IgD-negative memory B cell (primary cell): ENCODE measurements at regions not wholly inside any gene's neighbourhood (a gene's known extent, or its start where the extent isn't known, plus 50 kb on each side); places are given as distances from the start of the nearest gene placed in this dataset.

Experiments used
- H3K27ac Mint-ChIP-seq, 3 donors: one replicate each; pipeline ENCODE4 v1.8.0; 2020 to 2022; ENCODE audit warnings: mild to moderate bottlenecking in 3 of 3, mixed read lengths in 3 of 3, moderate library complexity in 1 of 3
- H3K27me3 Mint-ChIP-seq: one replicate; pipeline ENCODE4 v1.8.0; 2021; ENCODE audit warnings: mixed read lengths
- H3K36me3 Mint-ChIP-seq: one replicate; pipeline ENCODE4 v1.8.0; 2020; ENCODE audit warnings: mild to moderate bottlenecking, mixed read lengths
- H3K4me1 Mint-ChIP-seq, 3 donors: one replicate each; pipeline ENCODE4 v1.8.0; 2020 to 2022; ENCODE audit warnings: mixed read lengths in 3 of 3, mild to moderate bottlenecking in 1 of 3
- H3K4me3 Mint-ChIP-seq, 4 donors: one replicate each; pipeline ENCODE4 v1.8.0; 2020 to 2022; ENCODE audit warnings: mild to moderate bottlenecking in 4 of 4, mixed read lengths in 4 of 4, moderate library complexity in 3 of 4
- H3K9me3 Mint-ChIP-seq, 3 donors: one replicate each; pipeline ENCODE4 v1.8.0; 2020 to 2021; ENCODE audit warnings: mixed read lengths in 3 of 3, mild to moderate bottlenecking in 1 of 3

DNA sequence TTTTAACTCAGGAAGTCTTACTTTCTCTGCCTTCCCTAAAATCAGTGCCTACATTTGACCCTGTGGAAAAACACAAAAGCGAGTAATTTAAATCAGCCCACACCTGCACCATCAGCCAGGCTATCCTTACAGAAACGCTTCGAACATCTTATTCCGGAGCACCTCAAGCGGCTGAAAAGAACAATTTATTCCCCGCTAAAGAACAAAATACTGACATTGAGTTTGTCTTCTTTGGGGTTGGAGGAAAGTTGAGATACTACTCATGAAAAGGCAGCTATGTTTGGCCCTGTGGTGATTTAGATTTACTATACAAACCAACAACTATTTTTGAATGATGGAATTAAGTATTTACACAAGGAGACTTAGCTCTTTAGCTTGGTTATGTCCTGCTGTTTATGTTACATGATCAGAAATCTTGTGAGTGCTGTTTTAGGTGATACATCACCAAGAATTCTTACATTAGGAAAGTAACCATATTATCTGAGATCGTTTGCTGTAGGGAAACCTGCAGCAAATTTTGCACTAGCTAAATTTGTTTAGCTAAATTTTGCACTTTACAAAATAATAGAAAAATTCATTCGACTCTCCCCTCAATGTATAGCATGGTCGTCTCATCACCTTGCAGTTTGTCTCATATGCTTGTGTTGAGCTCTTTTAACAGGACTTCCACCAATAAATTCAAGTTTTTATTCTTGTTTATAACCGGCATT lies 158.8 kb upstream of the SIX2 start:
- Mint-ChIP-seq H3K27me3 (peaks cover 41% of the 10 kb centered on the region), H3K36me3 (no peaks in the 10 kb centered on the region), H3K9me3 (no peaks in the 10 kb centered on the region), H3K4me1 (peaks cover 0 to 4% (median 4%) of the 10 kb centered on the region in 3 donors), H3K4me3 (peak overlapping the region in 3 of 4 donors; percentile 73 to 91 (median 79)), H3K27ac (no peak overlapping the region)

DNA sequence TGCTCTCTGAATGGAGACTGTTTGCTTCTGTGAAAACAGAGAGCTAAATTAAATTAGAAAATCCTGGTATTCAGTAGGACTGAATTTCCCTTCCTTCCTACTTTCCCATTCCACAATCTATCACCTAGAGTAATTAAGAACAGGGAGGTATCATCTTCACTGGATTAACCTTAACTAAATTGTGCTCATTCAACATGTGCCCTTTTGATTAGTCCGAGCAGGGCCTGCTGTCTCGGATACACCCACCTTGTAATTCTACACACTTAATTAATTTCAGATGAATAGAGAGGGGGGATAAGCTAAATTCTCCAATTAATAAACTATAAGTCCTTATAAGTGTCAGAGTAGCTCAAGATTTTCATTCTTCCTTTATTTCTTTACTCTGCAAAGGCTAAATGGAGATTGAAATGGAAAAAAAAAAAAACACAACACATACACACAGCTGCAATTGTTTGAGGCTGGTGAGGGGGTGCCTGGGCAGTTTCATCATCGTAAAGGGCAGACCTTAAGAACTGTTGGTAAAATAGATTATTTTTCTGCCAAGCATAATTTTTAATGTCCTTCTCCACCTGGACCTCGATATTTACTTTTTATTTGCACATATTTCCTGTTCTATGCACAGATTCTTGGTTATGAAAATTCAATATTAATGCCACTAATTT lies 157.1 kb upstream of the SIX2 start:
- Mint-ChIP-seq H3K36me3 (no peaks in the 10 kb centered on the region), H3K27me3 (peaks cover 33% of the 10 kb centered on the region), H3K4me3 (no peak overlapping the region), H3K27ac (no peak overlapping the region), H3K4me1 (peaks cover 0 to 4% (median 4%) of the 10 kb centered on the region in 3 donors), H3K9me3 (no peaks in the 10 kb centered on the region)

DNA sequence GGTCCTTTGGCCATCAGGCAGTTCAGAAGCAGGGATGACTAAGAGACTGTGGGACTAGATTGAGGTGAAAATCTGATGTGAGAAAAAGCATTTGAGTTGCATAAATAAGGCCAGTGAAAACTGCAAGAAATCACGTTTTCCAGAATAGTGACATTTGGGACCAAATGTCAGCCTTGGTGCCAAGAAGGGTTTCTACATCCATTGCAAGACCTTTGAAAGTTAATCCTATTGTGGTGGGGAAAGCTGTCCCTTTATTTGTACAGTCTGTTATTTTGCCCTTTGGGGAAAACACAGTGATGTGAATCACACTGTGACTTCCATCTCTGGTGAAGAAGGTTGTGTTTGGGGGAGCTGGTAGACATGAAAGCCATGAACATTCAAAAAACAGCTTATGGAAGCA lies 153.5 kb upstream of the SIX2 start:
- Mint-ChIP-seq H3K36me3 (no peaks in the 10 kb centered on the region), H3K4me3 (no peak overlapping the region), H3K27me3 (peaks cover 13% of the 10 kb centered on the region), H3K9me3 (no peaks in the 10 kb centered on the region), H3K4me1 (no peaks in the 10 kb centered on the region), H3K27ac (no peak overlapping the region)

DNA sequence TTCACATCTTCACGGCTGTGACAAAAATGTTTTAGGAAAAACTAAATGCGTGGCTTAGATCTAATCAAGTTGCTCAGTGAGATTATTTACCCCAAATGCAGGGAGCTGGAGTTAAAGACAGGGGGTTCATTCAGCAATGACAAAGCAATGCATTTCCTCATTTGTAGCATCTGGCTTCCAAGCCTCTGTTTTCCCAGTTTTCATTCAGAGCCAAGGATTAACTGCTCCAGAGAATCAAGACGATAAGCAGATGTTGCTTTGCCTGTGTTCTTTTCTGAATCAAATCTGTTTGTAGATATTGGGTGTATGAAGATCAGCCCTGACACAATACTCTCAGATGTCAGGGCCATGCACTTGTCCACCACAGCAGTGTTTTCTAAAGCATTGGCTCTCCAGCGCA lies 147.4 kb upstream of the SIX2 start:
- Mint-ChIP-seq H3K4me3 (no peak overlapping the region), H3K27ac (no peak overlapping the region), H3K27me3 (peaks cover 11% of the 10 kb centered on the region), H3K9me3 (no peaks in the 10 kb centered on the region), H3K36me3 (no peaks in the 10 kb centered on the region), H3K4me1 (no peaks in the 10 kb centered on the region)

DNA sequence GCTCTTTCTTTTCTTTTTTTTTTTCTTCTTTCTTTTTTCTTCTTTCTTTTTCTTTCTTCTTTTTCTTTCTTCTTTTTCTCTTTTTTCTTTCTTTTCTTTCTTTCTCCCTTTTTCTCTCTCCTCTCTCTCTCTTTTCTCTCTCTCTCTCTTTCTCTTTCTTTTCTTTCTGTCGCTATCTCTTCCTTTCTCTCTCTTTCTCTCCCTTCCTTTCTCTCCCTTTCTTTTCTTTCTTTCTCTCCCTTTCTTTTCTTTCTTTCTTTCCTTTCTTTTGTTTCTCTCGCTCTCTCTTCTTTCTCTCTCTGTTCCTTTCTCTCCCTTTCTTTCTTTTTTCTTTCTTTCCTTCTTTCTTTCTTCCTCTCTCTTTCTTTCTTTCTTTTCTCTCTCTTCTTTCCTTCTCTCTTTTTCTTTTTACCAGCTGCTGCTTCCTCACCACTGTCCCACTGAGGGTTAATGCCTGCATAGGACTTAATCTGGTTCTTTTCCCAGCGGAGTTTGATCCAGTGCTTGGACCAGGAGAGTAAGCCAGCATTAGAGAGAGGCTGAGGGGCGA lies 145.4 kb upstream of the SIX2 start:
- Mint-ChIP-seq H3K4me3 (no peak overlapping the region), H3K36me3 (no peaks in the 10 kb centered on the region), H3K9me3 (peaks cover 0 to 5% (median 0%) of the 10 kb centered on the region in 3 donors), H3K27me3 (peaks cover 9% of the 10 kb centered on the region), H3K27ac (no peak overlapping the region), H3K4me1 (no peaks in the 10 kb centered on the region)

DNA sequence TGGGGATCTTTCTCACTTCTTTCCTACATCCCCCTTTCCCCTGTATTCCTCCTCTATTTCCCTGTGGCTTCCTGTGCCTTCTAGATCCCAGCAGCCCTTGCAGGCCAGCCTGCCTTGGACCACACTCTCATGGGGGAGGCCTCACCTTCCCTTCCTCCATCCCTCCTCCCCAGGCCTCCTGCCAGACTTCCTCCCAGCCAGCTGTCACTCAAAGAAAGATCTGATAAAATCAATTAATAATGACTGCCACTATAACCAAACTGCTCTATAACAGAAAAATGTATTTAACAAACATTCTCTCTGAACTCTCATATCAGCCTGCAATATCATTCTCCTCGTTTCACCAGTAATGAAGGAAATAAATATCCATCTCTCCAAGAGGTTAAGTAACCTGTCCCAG lies 144.9 kb upstream of the SIX2 start:
- no peak overlapping the region for H3K4me3 Mint-ChIP-seq
- H3K4me1 Mint-ChIP-seq, result no peaks in the 10 kb centered on the region
- peaks cover 8% of the 10 kb centered on the region for H3K27me3 Mint-ChIP-seq
- no peaks in the 10 kb centered on the region for H3K36me3 Mint-ChIP-seq
- peaks cover 0 to 5% (median 0%) of the 10 kb centered on the region in 3 donors for H3K9me3 Mint-ChIP-seq
- H3K27ac Mint-ChIP-seq, result no peak overlapping the region

DNA sequence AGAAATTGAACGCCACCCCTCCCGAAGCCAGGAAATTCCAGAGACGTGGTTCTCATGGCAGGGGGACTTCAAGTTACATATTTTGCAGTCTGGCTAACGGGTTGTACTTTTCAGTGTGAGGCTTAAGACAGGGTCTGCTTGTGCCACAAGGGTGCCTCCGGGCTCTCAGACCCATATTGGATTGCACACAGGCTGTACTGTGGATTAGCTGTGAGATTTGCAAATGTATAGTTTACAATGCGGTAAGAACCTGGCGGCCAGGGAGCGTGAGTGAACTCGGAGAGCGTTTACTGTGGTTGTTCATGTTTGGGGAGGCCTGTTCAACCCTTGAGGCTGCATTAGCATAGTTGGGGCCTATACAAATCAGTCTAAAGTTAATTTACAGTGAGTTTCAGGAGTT lies 143.9 kb upstream of the SIX2 start:
- Mint-ChIP-seq H3K36me3 (no peaks in the 10 kb centered on the region), H3K9me3 (peaks cover 0 to 11% (median 0%) of the 10 kb centered on the region in 3 donors), H3K4me1 (no peaks in the 10 kb centered on the region), H3K27ac (peak overlapping the region in 1 of 3 donors; percentile 72), H3K4me3 (no peak overlapping the region), H3K27me3 (peaks cover 8% of the 10 kb centered on the region)

DNA sequence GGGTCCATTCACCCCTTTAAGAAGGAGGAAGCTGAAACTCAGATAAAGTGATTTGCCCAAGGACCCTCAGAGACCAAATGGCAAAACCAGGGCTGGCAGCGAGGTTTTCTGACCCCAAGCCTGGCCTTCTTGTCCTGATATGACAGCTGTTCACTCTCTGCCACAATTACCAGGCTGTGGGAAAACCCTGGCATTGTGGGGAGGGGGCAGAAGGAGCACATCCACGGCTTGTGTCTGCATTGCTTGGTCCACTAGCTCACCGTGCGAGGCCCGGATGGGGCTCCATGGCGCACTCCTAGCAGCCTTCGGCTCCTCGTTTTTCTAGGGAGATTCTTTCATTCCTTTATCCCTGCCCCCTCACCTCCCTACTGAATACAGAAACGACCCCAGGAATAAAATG lies 143.4 kb upstream of the SIX2 start:
- H3K36me3 Mint-ChIP-seq, result no peaks in the 10 kb centered on the region
- no peaks in the 10 kb centered on the region for H3K4me1 Mint-ChIP-seq
- no peak overlapping the region for H3K27ac Mint-ChIP-seq
- peaks cover 0 to 11% (median 0%) of the 10 kb centered on the region in 3 donors for H3K9me3 Mint-ChIP-seq
- no peak overlapping the region for H3K4me3 Mint-ChIP-seq
- H3K27me3 Mint-ChIP-seq, result peaks cover 8% of the 10 kb centered on the region

DNA sequence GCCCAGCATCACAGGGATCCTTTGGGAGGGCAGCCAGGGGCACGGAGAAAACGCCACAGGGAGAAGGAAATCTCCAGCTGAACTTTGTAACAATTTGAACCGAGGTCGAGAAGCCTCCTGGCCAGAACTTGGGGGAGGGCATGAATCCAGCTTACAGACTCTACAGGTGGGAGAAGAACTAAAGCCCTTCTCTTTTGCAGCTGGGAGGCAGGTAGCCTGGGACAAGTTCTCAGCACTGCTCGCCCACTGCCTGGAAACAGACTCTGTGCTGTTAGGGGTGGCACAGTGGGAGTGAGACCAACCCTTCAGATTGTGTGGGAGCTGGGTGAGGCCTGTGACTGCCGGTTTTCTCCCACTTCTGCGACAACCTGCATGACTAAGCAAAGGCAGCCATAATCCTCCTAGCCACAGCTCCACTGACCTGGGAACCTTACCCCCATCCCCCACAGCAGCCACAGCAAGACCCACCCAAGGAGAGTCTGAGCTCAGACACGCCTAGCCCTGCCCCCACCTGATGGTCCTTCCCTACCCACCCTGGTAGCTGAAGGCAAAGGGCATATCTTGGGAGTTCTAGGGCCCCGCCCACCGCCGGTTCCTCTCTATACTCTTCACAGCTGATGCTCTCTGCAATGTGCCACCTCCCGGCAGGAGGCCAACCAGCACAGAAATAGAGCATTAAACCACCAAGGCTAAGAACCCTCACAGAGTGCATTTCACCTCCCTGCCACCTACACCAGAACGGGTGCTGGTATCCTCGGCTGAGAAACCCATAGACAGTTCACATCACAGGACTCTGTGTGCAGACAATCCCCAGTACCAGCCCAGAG lies 136.0 kb upstream of the SIX2 start:
- Mint-ChIP-seq H3K9me3 (peaks cover 0 to 6% (median 1%) of the 10 kb centered on the region in 3 donors), H3K27ac (no peak overlapping the region), H3K4me3 (no peak overlapping the region), H3K36me3 (no peaks in the 10 kb centered on the region), H3K27me3 (peaks cover 19% of the 10 kb centered on the region), H3K4me1 (no peaks in the 10 kb centered on the region)

DNA sequence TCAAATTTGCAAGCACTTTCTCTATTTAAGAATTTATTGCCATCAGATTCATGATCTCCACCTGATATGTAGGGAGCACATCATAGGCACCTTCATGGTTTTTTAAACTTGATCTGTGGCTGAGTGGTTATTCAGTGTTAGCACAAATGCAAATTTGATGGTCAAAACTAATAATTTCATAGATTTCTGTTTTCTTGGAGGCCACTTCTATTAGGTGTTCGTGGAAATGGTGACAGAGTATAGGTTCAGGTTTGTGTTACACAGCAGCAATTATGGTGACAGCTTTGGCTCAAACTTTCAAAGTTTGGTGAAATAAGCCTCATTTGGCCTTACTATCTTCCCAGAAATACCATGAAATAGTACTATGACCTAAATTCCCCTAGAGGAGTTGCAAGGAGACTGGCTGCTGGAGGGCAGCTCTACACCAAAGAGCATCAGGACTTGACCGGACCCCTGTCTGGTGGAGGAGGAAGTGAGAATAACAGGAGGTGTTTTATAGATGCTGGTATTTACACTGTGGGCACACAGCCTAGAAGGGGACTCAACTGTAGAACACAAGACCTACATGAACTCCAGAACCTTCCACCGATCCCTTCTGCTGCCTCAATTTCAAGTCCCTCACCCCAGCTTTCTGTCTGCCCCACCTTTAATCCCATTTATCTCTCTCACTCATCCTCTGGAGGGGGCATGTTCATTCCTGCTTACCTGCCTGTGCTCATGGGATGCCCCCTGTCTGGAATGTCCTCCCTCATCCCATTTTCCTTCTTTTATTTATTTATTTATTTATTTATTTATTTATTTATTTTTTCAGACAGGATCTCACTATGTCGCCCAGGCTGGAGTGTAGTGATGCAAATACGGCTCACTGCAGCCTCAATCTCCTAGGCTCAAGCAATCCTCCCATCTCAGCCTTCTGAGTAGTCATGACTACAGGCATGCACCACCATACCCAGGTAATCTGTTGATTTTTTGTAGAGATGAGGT lies 132.9 kb upstream of the SIX2 start:
- no peak overlapping the region for H3K27ac Mint-ChIP-seq
- H3K36me3 Mint-ChIP-seq, result no peaks in the 10 kb centered on the region
- H3K9me3 Mint-ChIP-seq, result peaks cover 0 to 1% (median 0%) of the 10 kb centered on the region in 3 donors
- peak overlapping the region in 1 of 4 donors; percentile 63 for H3K4me3 Mint-ChIP-seq
- no peaks in the 10 kb centered on the region for H3K4me1 Mint-ChIP-seq
- H3K27me3 Mint-ChIP-seq, result peaks cover 17% of the 10 kb centered on the region

DNA sequence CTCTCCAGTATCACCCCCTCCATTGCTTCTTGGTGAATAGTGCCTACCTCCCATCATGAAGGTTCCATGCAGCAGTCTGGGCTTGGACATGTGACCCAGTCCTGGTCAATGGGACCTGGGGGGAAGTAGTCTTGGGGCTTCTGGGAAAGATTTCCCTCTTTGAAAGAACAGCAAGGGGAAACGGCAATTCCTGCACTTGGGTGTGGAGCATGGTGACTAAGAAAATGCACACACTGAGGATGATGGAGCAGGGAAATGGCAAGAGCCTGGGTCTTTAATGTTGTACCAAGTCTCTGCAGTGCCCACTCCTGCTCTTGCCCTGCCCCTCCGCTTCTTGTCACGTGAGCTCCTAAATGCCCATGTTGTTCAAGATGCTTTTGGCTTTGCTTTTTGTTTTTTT lies 131.4 kb upstream of the SIX2 start:
- H3K4me3 Mint-ChIP-seq, result no peak overlapping the region
- H3K36me3 Mint-ChIP-seq, result no peaks in the 10 kb centered on the region
- H3K9me3 Mint-ChIP-seq, result no peaks in the 10 kb centered on the region
- H3K4me1 Mint-ChIP-seq, result no peaks in the 10 kb centered on the region
- no peak overlapping the region for H3K27ac Mint-ChIP-seq
- H3K27me3 Mint-ChIP-seq, result peaks cover 13% of the 10 kb centered on the region

DNA sequence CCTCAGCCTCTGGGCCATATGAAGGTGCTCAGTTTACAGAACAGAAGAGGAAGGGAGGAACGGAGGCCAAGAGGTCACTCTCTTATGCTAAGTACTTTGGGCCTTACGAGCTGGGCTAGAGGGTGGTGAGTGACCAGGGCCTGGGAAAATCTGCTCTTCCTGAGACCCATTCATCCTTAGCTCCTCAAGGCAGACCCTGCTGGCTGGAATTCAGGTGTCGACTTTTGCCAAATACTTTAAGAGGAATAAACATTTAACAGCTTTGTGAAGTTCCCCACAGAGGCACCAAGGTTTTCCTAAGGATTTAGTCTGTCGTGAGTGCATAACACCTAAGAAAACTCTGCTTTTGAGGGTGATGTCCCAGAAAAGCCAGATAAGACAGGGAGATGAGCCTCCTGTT lies 129.7 kb upstream of the SIX2 start:
- Mint-ChIP-seq H3K9me3 (no peaks in the 10 kb centered on the region), H3K4me1 (peaks cover 6 to 12% (median 8%) of the 10 kb centered on the region in 3 donors), H3K4me3 (no peak overlapping the region), H3K27ac (no peak overlapping the region), H3K36me3 (no peaks in the 10 kb centered on the region), H3K27me3 (peaks cover 7% of the 10 kb centered on the region)

DNA sequence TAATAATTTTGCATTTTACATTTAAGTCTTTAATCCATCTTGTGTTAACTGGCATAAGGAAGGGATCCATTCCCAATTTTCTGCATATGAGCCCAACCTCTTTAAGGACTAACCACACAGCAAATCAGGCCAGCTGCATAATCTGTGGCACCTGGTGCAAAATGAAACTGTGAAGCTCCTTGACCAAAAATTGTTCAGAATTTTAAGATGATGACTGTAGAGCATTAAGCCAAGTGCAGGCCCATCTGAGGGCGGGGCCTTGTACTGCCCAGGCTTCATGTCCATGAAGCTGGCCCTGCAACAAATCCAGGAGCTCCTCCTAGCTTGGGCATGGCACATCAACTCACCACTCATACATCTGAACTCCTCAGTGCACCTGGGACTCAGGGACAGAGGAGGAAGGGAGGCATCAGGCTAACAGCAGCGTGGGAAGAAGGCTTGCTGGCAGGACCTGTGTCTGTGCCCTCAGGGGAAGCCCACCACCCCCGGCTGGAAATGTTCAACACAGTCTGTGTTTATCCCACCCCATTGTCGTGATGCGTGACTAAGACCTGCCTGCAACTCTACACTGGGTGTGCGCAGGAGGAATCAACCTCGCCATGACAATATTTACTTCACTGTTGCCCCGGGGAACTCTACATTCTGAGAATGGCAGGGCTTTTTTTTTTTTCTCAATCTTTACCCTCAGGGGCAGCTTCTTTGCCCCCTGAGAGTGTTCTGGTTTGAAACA lies 128.9 kb upstream of the SIX2 start:
- H3K36me3 Mint-ChIP-seq, result no peaks in the 10 kb centered on the region
- peaks cover 12 to 14% (median 13%) of the 10 kb centered on the region in 3 donors for H3K4me1 Mint-ChIP-seq
- H3K27me3 Mint-ChIP-seq, result peaks cover 7% of the 10 kb centered on the region
- no peak overlapping the region for H3K4me3 Mint-ChIP-seq
- H3K27ac Mint-ChIP-seq, result no peak overlapping the region
- no peaks in the 10 kb centered on the region for H3K9me3 Mint-ChIP-seq

DNA sequence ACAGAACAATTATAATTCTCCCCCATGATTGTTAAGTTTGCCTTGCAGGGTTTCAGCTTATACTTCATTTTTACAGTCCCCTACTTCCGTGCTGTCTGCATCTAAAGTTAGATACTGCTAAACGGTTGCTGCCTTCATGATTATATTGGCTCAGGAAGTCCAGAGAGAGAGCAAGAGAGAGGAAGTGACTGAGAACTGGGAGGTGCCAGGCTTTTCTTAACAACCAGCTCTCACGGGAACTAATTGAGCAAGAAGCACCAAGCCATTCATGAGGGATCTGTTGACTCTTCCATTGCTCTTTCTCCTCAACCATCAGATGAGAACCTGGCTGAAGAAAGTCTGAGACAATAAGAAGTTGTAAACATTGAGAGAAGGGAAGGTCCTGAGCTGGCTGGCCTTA lies 125.5 kb upstream of the SIX2 start:
- H3K36me3 Mint-ChIP-seq, result no peaks in the 10 kb centered on the region
- H3K4me1 Mint-ChIP-seq, result peaks cover 16 to 21% (median 17%) of the 10 kb centered on the region in 3 donors
- no peak overlapping the region for H3K4me3 Mint-ChIP-seq
- no peaks in the 10 kb centered on the region for H3K9me3 Mint-ChIP-seq
- H3K27me3 Mint-ChIP-seq, result peaks cover 6% of the 10 kb centered on the region
- no peak overlapping the region for H3K27ac Mint-ChIP-seq
